Activated B cell treated with CpG ODN at 0.5 μM for 24 hours (primary cell): ENCODE measurements at regions not wholly inside any gene's neighbourhood (a gene's known extent, or its start where the extent isn't known, plus 50 kb on each side); places are given as distances from the start of the nearest gene placed in this dataset.

ENCODE experiments used
- ATAC-seq: fragments of 200-7000 bp; cut with Tn5 transposase; one replicate; pipeline ENCODE4 v1.10.0; 2021; ENCODE audit warnings: low read depth, mild to moderate bottlenecking, moderate library complexity
- CTCF ChIA-PET: fragments of 350-600 bp; sonication (Branson Sonifier 250); formaldehyde crosslinking; loops from one replicate; lab custom pipeline; 2021; ENCODE audit warnings: antibody characterized with exemption; lab: Charles Lee
- POLR2A ChIA-PET: fragments of 350-600 bp; sonication (Branson Sonifier 250); formaldehyde crosslinking; loops from one replicate; lab custom pipeline; 2021; ENCODE audit warnings: antibody characterized with exemption; lab: Charles Lee
- DNase-seq: peaks from one replicate; pipeline ENCODE4 v3.0.0; 2022
- H3K27ac Mint-ChIP-seq: one replicate; pipeline ENCODE4 v1.8.0; 2020; ENCODE audit warnings: mixed read lengths
- H3K27me3 Mint-ChIP-seq: one replicate; pipeline ENCODE4 v1.8.0; 2021; ENCODE audit warnings: mixed read lengths
- H3K36me3 Mint-ChIP-seq: one replicate; pipeline ENCODE4 v1.8.0; 2021; ENCODE audit warnings: low read depth, mixed read lengths
- H3K4me1 Mint-ChIP-seq: one replicate; pipeline ENCODE4 v1.8.0; 2021; ENCODE audit warnings: mixed read lengths
- H3K4me3 Mint-ChIP-seq: one replicate; pipeline ENCODE4 v1.8.0; 2020; ENCODE audit warnings: mild to moderate bottlenecking, mixed read lengths
- H3K9me3 Mint-ChIP-seq: one replicate; pipeline ENCODE4 v1.8.0; 2020; ENCODE audit warnings: mixed read lengths
- CTCF ChIP-seq: fragments of 200-600 bp; IDR thresholded peaks from one replicate; pipeline ENCODE4 v1.8.0; 2022; ENCODE audit warnings: antibody characterized with exemption, mild to moderate bottlenecking
- intact Hi-C: fragments of 100-400 bp; cut with micrococcal nuclease; formaldehyde crosslinking; loops from one replicate; pipeline ENCODE4 v1.15.1; 2024

- no peaks in the 10 kb centered on the region for H3K9me3 Mint-ChIP-seq
- no peak for DNase-seq
- no peaks in the 10 kb centered on the region for H3K36me3 Mint-ChIP-seq
- ChIA-PET POLR2A (no interaction called here), CTCF (no interaction called here)
- no peak overlapping the region for H3K4me3 Mint-ChIP-seq
- no peaks in the 10 kb centered on the region for H3K27me3 Mint-ChIP-seq
- no peak for ATAC-seq
- intact Hi-C loops: no loop called here
- H3K4me1 Mint-ChIP-seq: no peaks in the 10 kb centered on the region
- no peak for TF ChIP-seq CTCF
- no peak overlapping the region for H3K27ac Mint-ChIP-seq
Observed at GRCh38 chr1:82400521-82400920, 599.8 kb downstream of the ADGRL2 start.

- Mint-ChIP-seq H3K27me3 (no peaks in the 10 kb centered on the region), H3K27ac (no peak overlapping the region), H3K4me1 (no peaks in the 10 kb centered on the region), H3K4me3 (no peak overlapping the region), H3K9me3 (no peaks in the 10 kb centered on the region), H3K36me3 (no peaks in the 10 kb centered on the region)
- ATAC-seq: no peak
- no peak for TF ChIP-seq CTCF
- CTCF ChIA-PET: no interaction called here
- intact Hi-C loops: no loop called here
- DNase-seq: no peak
- POLR2A ChIA-PET: no interaction called here
Observed at GRCh38 chr1:82399093-82399492, 598.4 kb downstream of the ADGRL2 start.

GRCh38 chr1:82398357-82398756, 597.6 kb downstream of the ADGRL2 start:
- ChIA-PET POLR2A (no interaction called here), CTCF (no interaction called here)
- H3K4me3 Mint-ChIP-seq: no peak overlapping the region
- H3K27ac Mint-ChIP-seq: no peak overlapping the region
- DNase-seq (no peak), ATAC-seq (no peak)
- H3K4me1 Mint-ChIP-seq: no peaks in the 10 kb centered on the region
- H3K36me3 Mint-ChIP-seq: no peaks in the 10 kb centered on the region
- no peak for TF ChIP-seq CTCF
- no peaks in the 10 kb centered on the region for H3K27me3 Mint-ChIP-seq
- intact Hi-C loops: no loop called here
- no peaks in the 10 kb centered on the region for H3K9me3 Mint-ChIP-seq

GRCh38 chr1:82395440-82395839, 594.7 kb downstream of the ADGRL2 start:
- CTCF ChIA-PET: no interaction called here
- POLR2A ChIA-PET: no interaction called here
- Mint-ChIP-seq H3K36me3 (no peaks in the 10 kb centered on the region), H3K4me3 (no peak overlapping the region), H3K27ac (no peak overlapping the region), H3K4me1 (no peaks in the 10 kb centered on the region), H3K27me3 (no peaks in the 10 kb centered on the region), H3K9me3 (no peaks in the 10 kb centered on the region)
- TF ChIP-seq CTCF: no peak
- intact Hi-C loops: no loop called here
- DNase-seq (no peak), ATAC-seq (no peak)

GRCh38 chr1:82392946-82393345, 592.2 kb downstream of the ADGRL2 start:
- ChIA-PET POLR2A (no interaction called here), CTCF (no interaction called here)
- H3K9me3 Mint-ChIP-seq: no peaks in the 10 kb centered on the region
- intact Hi-C loops: no loop called here
- TF ChIP-seq CTCF: no peak
- H3K4me1 Mint-ChIP-seq: no peaks in the 10 kb centered on the region
- H3K27me3 Mint-ChIP-seq: no peaks in the 10 kb centered on the region
- no peaks in the 10 kb centered on the region for H3K36me3 Mint-ChIP-seq
- no peak for ATAC-seq
- no peak for DNase-seq
- H3K27ac Mint-ChIP-seq: no peak overlapping the region
- no peak overlapping the region for H3K4me3 Mint-ChIP-seq
